DND-41 (cell line): ENCODE measurements at regions not wholly inside any gene's neighbourhood (a gene's known extent, or its start where the extent isn't known, plus 50 kb on each side); places are given as distances from the start of the nearest gene placed in this dataset.

ENCODE experiments used
- ATAC-seq: fragments of 200-7000 bp; cut with Tn5 transposase; 3 replicates; pipeline ENCODE4 v1.9.1; 2021; ENCODE audit warnings: low read depth; ENCODE audit not compliant: insufficient read depth
- DNase-seq: peaks from one replicate; pipeline ENCODE4 v3.0.0-alpha.2; 2020
- H2AFZ ChIP-seq: 2 replicates; pipeline ENCODE4 v1.6.0; 2012; ENCODE audit warnings: low read depth, low read length
- H3K27ac ChIP-seq: 2 replicates; pipeline ENCODE4 v1.5.1; 2012; ENCODE audit warnings: low read length, inconsistent platforms
- H3K27me3 ChIP-seq: fragments of 200-600 bp; sonication (generic); 2 replicates; pipeline ENCODE4 v1.6.0; 2012; ENCODE audit warnings: low read length, mild to moderate bottlenecking, inconsistent platforms; ENCODE audit not compliant: insufficient read depth, poor library complexity
- H3K36me3 ChIP-seq: 2 replicates; pipeline ENCODE4 v1.5.1; 2012; ENCODE audit warnings: low read length, inconsistent platforms; ENCODE audit not compliant: insufficient read depth
- H3K4me1 ChIP-seq: 2 replicates; pipeline ENCODE4 v1.5.1; 2012; ENCODE audit warnings: mild to moderate bottlenecking, low read length; ENCODE audit not compliant: insufficient read depth
- H3K4me2 ChIP-seq: 2 replicates; pipeline ENCODE4 v1.6.0; 2012; ENCODE audit warnings: mild to moderate bottlenecking, moderate library complexity, low read length, inconsistent platforms; ENCODE audit not compliant: insufficient read depth
- H3K4me3 ChIP-seq, 2 experiments: fragments of 200-600 bp in 1 of 2; shearing (Covaris generic) in 1 of 2; 2 replicates each; pipeline ENCODE4 v1.5.1; 2012 to 2016; ENCODE audit warnings: inconsistent platforms in 2 of 2, low read length in 2 of 2, mild to moderate bottlenecking in 2 of 2, low read depth in 1 of 2, moderate library complexity in 1 of 2
- H3K79me2 ChIP-seq: 2 replicates; pipeline ENCODE4 v1.6.0; 2012; ENCODE audit warnings: low read length, inconsistent platforms; ENCODE audit not compliant: insufficient read depth
- H3K9ac ChIP-seq: 2 replicates; pipeline ENCODE4 v1.6.0; 2012; ENCODE audit warnings: low read depth, mild to moderate bottlenecking, inconsistent platforms, low read length, moderate library complexity
- H3K9me3 ChIP-seq: 2 replicates; pipeline ENCODE4 v1.5.1; 2012; ENCODE audit warnings: low read length, moderate library complexity, mild to moderate bottlenecking, inconsistent platforms; ENCODE audit not compliant: insufficient read depth, severe bottlenecking
- H4K20me1 ChIP-seq: 2 replicates; pipeline ENCODE4 v1.6.0; 2012; ENCODE audit warnings: low read length; ENCODE audit not compliant: insufficient read depth
- EZH2 ChIP-seq: IDR thresholded peaks from 3 replicates; pipeline ENCODE4 v1.6.1; 2012; ENCODE audit warnings: borderline replicate concordance, low read depth, mild to moderate bottlenecking, moderate library complexity, low read length, inconsistent platforms; ENCODE audit not compliant: severe bottlenecking
- TF ChIP-seq, protein P1 (sequence below): IDR thresholded peaks from 2 replicates; pipeline ENCODE4 v1.5.1; 2012; ENCODE audit warnings: borderline replicate concordance, low read length, moderate library complexity, mild to moderate bottlenecking; ENCODE audit not compliant: poor library complexity, severe bottlenecking; ENCODE audit errors: extremely low read depth

- H3K36me3 ChIP-seq: no peaks in the 10 kb centered on the region
- no peak overlapping the region for H3K9ac ChIP-seq
- DNase-seq (no peak), ATAC-seq (no peak)
- peaks cover 6% of the 10 kb centered on the region for H3K27me3 ChIP-seq
- TF ChIP-seq EZH2: no peak
- TF ChIP-seq, protein P1, sequence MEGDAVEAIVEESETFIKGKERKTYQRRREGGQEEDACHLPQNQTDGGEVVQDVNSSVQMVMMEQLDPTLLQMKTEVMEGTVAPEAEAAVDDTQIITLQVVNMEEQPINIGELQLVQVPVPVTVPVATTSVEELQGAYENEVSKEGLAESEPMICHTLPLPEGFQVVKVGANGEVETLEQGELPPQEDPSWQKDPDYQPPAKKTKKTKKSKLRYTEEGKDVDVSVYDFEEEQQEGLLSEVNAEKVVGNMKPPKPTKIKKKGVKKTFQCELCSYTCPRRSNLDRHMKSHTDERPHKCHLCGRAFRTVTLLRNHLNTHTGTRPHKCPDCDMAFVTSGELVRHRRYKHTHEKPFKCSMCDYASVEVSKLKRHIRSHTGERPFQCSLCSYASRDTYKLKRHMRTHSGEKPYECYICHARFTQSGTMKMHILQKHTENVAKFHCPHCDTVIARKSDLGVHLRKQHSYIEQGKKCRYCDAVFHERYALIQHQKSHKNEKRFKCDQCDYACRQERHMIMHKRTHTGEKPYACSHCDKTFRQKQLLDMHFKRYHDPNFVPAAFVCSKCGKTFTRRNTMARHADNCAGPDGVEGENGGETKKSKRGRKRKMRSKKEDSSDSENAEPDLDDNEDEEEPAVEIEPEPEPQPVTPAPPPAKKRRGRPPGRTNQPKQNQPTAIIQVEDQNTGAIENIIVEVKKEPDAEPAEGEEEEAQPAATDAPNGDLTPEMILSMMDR: no peak
- no peak overlapping the region for H2AFZ ChIP-seq
- no peaks in the 10 kb centered on the region for H3K9me3 ChIP-seq
- no peaks in the 10 kb centered on the region for H3K79me2 ChIP-seq
- H3K4me1 ChIP-seq: no peaks in the 10 kb centered on the region
- H4K20me1 ChIP-seq: no peaks in the 10 kb centered on the region
- H3K4me2 ChIP-seq: no peak overlapping the region
- H3K4me3 ChIP-seq: no peak overlapping the region
- H3K27ac ChIP-seq: no peak overlapping the region
Observed at GRCh38 chr3:124119056-124119716, 127.3 kb upstream of the ROPN1 start.

- no peak overlapping the region for H3K27ac ChIP-seq
- no peaks in the 10 kb centered on the region for H3K79me2 ChIP-seq
- no peaks in the 10 kb centered on the region for H3K36me3 ChIP-seq
- no peak for TF ChIP-seq EZH2
- TF ChIP-seq, protein P1: no peak
- no peaks in the 10 kb centered on the region for H3K9me3 ChIP-seq
- no peaks in the 10 kb centered on the region for H3K4me1 ChIP-seq
- no peak overlapping the region for H2AFZ ChIP-seq
- ATAC-seq: no peak
- no peaks in the 10 kb centered on the region for H4K20me1 ChIP-seq
- no peak for DNase-seq
- no peaks in the 10 kb centered on the region for H3K27me3 ChIP-seq
- no peak overlapping the region for H3K4me2 ChIP-seq
- H3K4me3 ChIP-seq: no peak overlapping the region
- H3K9ac ChIP-seq: no peak overlapping the region
Observed at GRCh38 chr3:124121379-124122312, 129.7 kb upstream of the ROPN1 start.

DNA sequence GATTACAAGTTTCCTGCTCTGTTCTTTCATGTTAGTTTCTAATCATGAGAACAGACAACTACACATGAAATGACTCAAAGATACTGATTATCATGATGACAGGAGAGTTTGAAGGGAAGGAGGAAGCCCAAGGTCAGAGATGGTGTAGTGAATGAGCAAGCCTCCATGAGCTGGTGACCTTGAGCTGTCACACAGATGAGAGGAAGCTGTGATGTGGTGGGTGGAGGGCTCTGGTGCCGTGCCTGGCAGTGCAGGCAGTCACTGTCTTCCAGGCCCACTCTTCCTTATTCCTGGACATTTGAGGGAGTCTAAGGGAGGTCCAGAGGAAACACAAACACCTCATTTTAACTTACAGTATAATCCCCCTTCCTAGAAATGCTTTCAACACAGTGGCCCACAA lies 133.4 kb upstream of the ROPN1 start:
- no peak overlapping the region for H3K27ac ChIP-seq
- H3K79me2 ChIP-seq: no peaks in the 10 kb centered on the region
- H3K36me3 ChIP-seq: no peaks in the 10 kb centered on the region
- no peak overlapping the region for H2AFZ ChIP-seq
- H3K4me3 ChIP-seq: no peak overlapping the region
- no peak overlapping the region for H3K9ac ChIP-seq
- no peak for TF ChIP-seq EZH2
- TF ChIP-seq, protein P1: no peak
- DNase-seq (no peak), ATAC-seq (no peak)
- H3K27me3 ChIP-seq: peaks cover 14% of the 10 kb centered on the region
- H3K4me1 ChIP-seq: no peaks in the 10 kb centered on the region
- no peaks in the 10 kb centered on the region for H3K9me3 ChIP-seq
- no peak overlapping the region for H3K4me2 ChIP-seq
- H4K20me1 ChIP-seq: no peaks in the 10 kb centered on the region
